Nephron progenitor cell (in vitro differentiated cells): ENCODE measurements at regions not wholly inside any gene's neighbourhood (a gene's known extent, or its start where the extent isn't known, plus 50 kb on each side); places are given as distances from the start of the nearest gene placed in this dataset.
A peak's percentile ranks its signal among the peaks of the same experiment; 100 is the strongest.

ENCODE experiments used
- DNase-seq: peaks from one replicate; pipeline ENCODE4 v3.0.0; 2021
- H3K27ac Mint-ChIP-seq: 2 replicates; pipeline ENCODE4 v1.8.0; 2021; ENCODE audit warnings: mild to moderate bottlenecking, moderate library complexity, mixed read lengths
- H3K27me3 Mint-ChIP-seq: 2 replicates; pipeline ENCODE4 v1.8.0; 2021; ENCODE audit warnings: mild to moderate bottlenecking, low read depth, mixed read lengths; ENCODE audit not compliant: poor library complexity
- H3K36me3 Mint-ChIP-seq: 2 replicates; pipeline ENCODE4 v1.8.0; 2021; ENCODE audit warnings: low read depth, mixed read lengths
- H3K4me1 Mint-ChIP-seq: 2 replicates; pipeline ENCODE4 v1.8.0; 2021; ENCODE audit warnings: mixed read lengths
- H3K4me3 Mint-ChIP-seq: 2 replicates; pipeline ENCODE4 v1.8.0; 2021; ENCODE audit warnings: mild to moderate bottlenecking, moderate library complexity, mixed read lengths
- H3K9me3 Mint-ChIP-seq: 2 replicates; pipeline ENCODE4 v1.8.0; 2021; ENCODE audit warnings: mild to moderate bottlenecking, moderate library complexity, mixed read lengths
- TF ChIP-seq, protein P1 (sequence below): fragments of 200-600 bp; sonication (generic); IDR thresholded peaks from 2 replicates; pipeline ENCODE4 v1.5.0; 2021; ENCODE audit warnings: antibody characterized with exemption

GRCh38 chr17:63314761-63315160 lies 131.3 kb downstream of the CYB561 start:
- Mint-ChIP-seq H3K27me3 (no peaks in the 10 kb centered on the region), H3K36me3 (peaks cover 25% of the 10 kb centered on the region), H3K4me1 (peaks cover 10% of the 10 kb centered on the region), H3K4me3 (no peak overlapping the region), H3K9me3 (peaks cover 9% of the 10 kb centered on the region), H3K27ac (no peak overlapping the region)
- no peak for DNase-seq
- TF ChIP-seq, protein P1, sequence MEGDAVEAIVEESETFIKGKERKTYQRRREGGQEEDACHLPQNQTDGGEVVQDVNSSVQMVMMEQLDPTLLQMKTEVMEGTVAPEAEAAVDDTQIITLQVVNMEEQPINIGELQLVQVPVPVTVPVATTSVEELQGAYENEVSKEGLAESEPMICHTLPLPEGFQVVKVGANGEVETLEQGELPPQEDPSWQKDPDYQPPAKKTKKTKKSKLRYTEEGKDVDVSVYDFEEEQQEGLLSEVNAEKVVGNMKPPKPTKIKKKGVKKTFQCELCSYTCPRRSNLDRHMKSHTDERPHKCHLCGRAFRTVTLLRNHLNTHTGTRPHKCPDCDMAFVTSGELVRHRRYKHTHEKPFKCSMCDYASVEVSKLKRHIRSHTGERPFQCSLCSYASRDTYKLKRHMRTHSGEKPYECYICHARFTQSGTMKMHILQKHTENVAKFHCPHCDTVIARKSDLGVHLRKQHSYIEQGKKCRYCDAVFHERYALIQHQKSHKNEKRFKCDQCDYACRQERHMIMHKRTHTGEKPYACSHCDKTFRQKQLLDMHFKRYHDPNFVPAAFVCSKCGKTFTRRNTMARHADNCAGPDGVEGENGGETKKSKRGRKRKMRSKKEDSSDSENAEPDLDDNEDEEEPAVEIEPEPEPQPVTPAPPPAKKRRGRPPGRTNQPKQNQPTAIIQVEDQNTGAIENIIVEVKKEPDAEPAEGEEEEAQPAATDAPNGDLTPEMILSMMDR = no peak

DNA sequence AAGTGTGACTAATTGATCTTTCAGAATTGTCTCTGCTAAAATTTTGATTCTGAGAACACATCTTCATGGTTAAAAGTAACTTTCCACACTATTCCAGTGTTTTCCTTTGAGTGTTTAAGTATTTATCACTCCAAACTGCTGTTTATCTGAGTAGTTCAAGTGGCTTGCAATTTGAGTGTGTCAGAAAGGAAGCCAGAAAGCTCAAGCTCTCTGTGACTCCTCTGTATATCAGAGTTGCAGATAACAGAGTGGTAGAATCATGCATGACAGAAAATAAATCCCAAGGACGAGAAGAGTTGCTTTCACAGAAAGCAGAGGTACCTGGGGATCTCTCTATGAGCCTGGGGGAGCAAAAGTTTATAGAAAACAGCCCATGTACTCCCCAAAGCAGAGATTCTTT lies 130.0 kb downstream of the CYB561 start:
- Mint-ChIP-seq H3K4me3 (no peak overlapping the region), H3K27me3 (peaks cover 1% of the 10 kb centered on the region), H3K27ac (no peak overlapping the region), H3K36me3 (peaks cover 35% of the 10 kb centered on the region), H3K4me1 (peaks cover 10% of the 10 kb centered on the region), H3K9me3 (no peaks in the 10 kb centered on the region)
- DNase-seq = no peak
- TF ChIP-seq, protein P1 = no peak

DNA sequence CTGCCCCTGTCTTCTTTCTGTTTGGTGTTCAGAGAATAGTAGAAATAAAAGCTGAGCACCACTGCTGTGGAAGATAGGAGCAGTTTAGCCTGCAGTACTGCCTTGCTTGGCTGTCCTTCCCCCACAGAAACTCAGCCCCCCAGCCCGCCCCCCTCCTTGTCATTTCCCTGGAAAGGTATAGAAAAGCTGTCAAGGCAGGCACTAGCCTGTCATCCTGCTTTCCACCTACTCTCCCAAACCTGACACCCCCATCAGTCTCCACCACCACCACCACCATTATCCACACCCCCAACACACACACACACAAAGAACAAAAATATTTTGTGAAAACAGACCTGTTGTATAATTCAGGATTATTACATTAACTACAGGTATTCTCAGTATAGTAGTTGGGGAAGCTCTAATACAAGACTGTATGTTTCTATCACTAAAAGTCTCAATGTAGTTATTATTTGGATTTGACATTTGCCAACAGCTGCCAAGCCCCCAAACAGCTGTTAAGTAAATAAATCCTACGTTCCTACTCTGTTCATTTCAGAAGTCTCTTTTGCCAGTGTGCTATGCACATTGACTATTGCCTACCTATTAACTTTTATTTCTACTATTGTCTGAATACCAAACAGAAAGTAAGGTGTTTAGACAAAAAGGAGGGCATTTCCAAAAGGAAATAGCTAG lies 128.8 kb downstream of the CYB561 start:
- no peak overlapping the region for H3K4me3 Mint-ChIP-seq
- TF ChIP-seq, protein P1 = no peak
- DNase-seq = no peak
- H3K27ac Mint-ChIP-seq = no peak overlapping the region
- H3K9me3 Mint-ChIP-seq = no peaks in the 10 kb centered on the region
- H3K4me1 Mint-ChIP-seq = peaks cover 10% of the 10 kb centered on the region
- peaks cover 46% of the 10 kb centered on the region for H3K36me3 Mint-ChIP-seq
- peaks cover 4% of the 10 kb centered on the region for H3K27me3 Mint-ChIP-seq

DNA sequence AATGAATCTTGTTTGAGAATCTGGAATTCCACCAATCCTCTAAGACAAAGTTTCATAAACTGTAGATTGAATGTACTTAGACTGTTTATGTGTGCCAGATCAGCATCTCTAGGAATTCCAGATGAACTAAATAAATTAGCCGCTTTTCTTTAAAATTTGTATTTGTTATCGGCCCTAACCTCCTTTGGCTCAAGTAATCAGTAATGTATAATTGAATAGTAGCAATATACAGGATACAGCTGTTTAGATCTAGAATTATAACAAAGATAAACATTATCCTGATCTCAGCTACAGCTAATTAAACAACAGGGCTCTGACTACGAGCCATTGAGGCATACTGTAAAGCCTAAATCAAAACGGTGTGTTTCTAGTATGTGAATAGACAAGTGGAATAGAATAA lies 120.3 kb downstream of the CYB561 start:
- peaks cover 29% of the 10 kb centered on the region for H3K36me3 Mint-ChIP-seq
- H3K4me1 Mint-ChIP-seq = no peaks in the 10 kb centered on the region
- no peak for DNase-seq
- TF ChIP-seq, protein P1 = no peak
- H3K27ac Mint-ChIP-seq = no peak overlapping the region
- peaks cover 4% of the 10 kb centered on the region for H3K27me3 Mint-ChIP-seq
- H3K9me3 Mint-ChIP-seq = no peaks in the 10 kb centered on the region
- H3K4me3 Mint-ChIP-seq = no peak overlapping the region

- H3K27me3 Mint-ChIP-seq = peaks cover 3% of the 10 kb centered on the region
- DNase-seq = no peak
- no peak overlapping the region for H3K4me3 Mint-ChIP-seq
- H3K36me3 Mint-ChIP-seq = peaks cover 36% of the 10 kb centered on the region
- no peaks in the 10 kb centered on the region for H3K4me1 Mint-ChIP-seq
- H3K9me3 Mint-ChIP-seq = no peaks in the 10 kb centered on the region
- H3K27ac Mint-ChIP-seq = peak overlapping the region; percentile 53
- TF ChIP-seq, protein P1 = no peak
Measured at GRCh38 chr17:63329876-63330275, 116.2 kb downstream of the CYB561 start.
